ENCODE measurements at regions not wholly inside any gene's neighbourhood (a gene's known extent, or its start where the extent isn't known, plus 50 kb on each side); places are given as distances from the start of the nearest gene placed in this dataset.

DNA sequence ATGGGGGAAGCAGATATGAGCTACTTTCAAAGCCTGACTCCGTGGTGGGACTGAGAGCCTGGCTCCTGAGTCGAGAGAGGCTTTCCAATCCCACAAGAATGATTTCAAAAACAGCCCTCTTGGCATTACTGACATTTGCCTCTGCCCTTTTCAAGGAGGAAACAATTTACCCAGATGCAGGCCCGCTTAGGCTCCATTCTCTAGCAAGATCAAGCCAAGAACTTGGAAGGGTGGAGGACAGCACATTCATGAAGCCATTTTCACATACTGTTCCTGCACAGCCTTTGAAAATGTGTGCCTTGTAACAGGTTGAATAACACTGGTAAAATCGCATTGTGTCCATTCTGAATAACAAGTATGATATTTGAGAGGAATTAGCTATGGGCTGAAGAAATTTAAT is 58.2 kb upstream of the EED start:
- Histone ChIP-seq H4K20me1 (ENCODE audit: insufficient read depth) (no peaks in the 10 kb centered on the region), H3K4me3 (no peak overlapping the region), H2AFZ (peak overlapping the region; percentile 17; the same call in 1 of the 2 replicates), H3K27ac (no peak overlapping the region), H3F3A (ENCODE audit: insufficient read depth) (no peaks in the 10 kb centered on the region), H3K79me2 (ENCODE audit: insufficient read depth) (no peaks in the 10 kb centered on the region), H3K9me2 (ENCODE audit: insufficient read depth) (no peaks in the 10 kb centered on the region; the same call in 1 of the 2 replicates), H3K9me3 (ENCODE audit: low read depth) (no peaks in the 10 kb centered on the region), H3K4me1 (ENCODE audit: insufficient read depth) (no peaks in the 10 kb centered on the region), H3K36me3 (ENCODE audit: low read depth) (no peaks in the 10 kb centered on the region), H3K4me2 (ENCODE audit: unreplicated experiment) (no peak overlapping the region), H3K27me3 (replicated peaks; ENCODE audit: insufficient read depth) (no peaks in the 10 kb centered on the region), H3K9ac (no peak overlapping the region)
- 46 to 48% methylated on average over 4 of the region's 4 CpGs for WGBS, 2 experiments (ENCODE audit: low coverage in 1 of 2, low lambda C conversion rate in 2 of 2, missing lambda C conversion rate in 2 of 2)
- TF ChIP-seq EZH2phosphoT487 (IDR thresholded peaks at IDR 0.05; ENCODE audit: insufficient read depth, low read depth) (no peak), EZH2 (IDR thresholded peaks at IDR 0.05; ENCODE audit: insufficient read depth, poor library complexity, severe bottlenecking) (no peak)
- DNase-seq = no peak
- in situ Hi-C loops (cut with MboI) = no loop called here

DNA sequence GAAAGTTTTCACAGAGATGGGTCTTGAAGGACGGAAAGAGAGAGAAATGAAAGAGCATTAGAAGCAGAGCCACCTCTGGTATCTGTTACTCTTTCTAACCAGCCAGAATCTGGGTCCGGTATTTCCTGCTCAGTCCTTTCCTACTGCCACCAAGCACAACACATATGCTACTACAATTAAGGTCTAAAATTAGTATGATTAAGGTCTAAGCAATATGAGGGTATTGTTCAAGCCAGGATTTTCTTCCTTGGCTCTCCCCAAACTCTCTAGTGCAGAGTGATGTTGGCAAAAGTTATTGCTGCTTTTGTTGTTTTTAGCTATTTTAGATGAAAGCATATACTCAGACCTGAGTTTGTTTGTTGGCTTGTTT is 59.2 kb upstream of the EED start:
- H3K27ac ChIP-seq = no peak overlapping the region
- no peaks in the 10 kb centered on the region; the same call in 1 of the 2 replicates for H3K9me2 ChIP-seq (ENCODE audit: insufficient read depth)
- no peaks in the 10 kb centered on the region for H4K20me1 ChIP-seq (ENCODE audit: insufficient read depth)
- no peaks in the 10 kb centered on the region for H3K36me3 ChIP-seq (ENCODE audit: low read depth)
- in situ Hi-C loops (cut with MboI) = no loop called here
- H2AFZ ChIP-seq = no peak overlapping the region
- 38 to 55% methylated on average over 2 of the region's 2 CpGs for WGBS, 2 experiments (ENCODE audit: low coverage in 1 of 2, low lambda C conversion rate in 2 of 2, missing lambda C conversion rate in 2 of 2)
- no peaks in the 10 kb centered on the region for H3K9me3 ChIP-seq (ENCODE audit: low read depth)
- no peak overlapping the region for H3K4me2 ChIP-seq (ENCODE audit: unreplicated experiment)
- no peak overlapping the region for H3K9ac ChIP-seq
- H3K4me1 ChIP-seq (ENCODE audit: insufficient read depth) = no peaks in the 10 kb centered on the region
- H3K4me3 ChIP-seq = no peak overlapping the region
- no peak for DNase-seq
- no peaks in the 10 kb centered on the region for H3F3A ChIP-seq (ENCODE audit: insufficient read depth)
- H3K79me2 ChIP-seq (ENCODE audit: insufficient read depth) = no peaks in the 10 kb centered on the region
- no peaks in the 10 kb centered on the region for H3K27me3 ChIP-seq (replicated peaks; ENCODE audit: insufficient read depth)
- TF ChIP-seq EZH2phosphoT487 (IDR thresholded peaks at IDR 0.05; ENCODE audit: insufficient read depth, low read depth) (no peak), EZH2 (IDR thresholded peaks at IDR 0.05; ENCODE audit: insufficient read depth, poor library complexity, severe bottlenecking) (no peak)

DNA sequence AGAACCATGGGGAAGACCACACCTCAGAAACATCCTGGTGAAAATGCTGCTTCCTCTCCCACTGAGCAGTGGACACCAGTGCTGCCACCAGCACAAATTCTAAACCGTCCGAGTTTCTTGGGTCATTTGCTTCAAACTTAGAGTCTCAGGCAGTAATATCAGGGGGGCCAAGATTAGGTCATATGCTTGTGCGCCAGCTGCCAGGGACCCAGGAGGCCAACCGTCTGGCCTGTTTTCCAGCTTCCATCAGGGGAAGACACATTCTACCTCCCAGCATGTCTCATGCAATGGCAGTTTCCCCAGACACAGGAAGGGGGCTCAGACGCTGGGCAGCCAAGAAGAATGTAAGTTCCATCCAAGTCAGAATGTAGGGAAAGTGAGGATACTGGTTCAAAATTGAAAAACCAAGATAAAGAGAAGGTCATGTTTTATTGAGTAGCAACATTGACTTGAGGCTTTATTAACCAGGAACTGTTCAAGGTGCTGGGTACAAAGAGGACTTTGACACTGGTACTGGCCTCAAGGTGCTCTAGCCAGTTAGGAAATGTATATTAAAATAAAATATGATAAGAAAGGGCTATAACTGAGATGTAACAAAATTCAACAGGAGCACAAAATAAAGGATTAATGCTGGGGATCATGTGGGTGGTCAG is 59.7 kb upstream of the EED start:
- no peak overlapping the region for H2AFZ ChIP-seq
- H3K4me1 ChIP-seq (ENCODE audit: insufficient read depth) = no peaks in the 10 kb centered on the region
- H3K4me3 ChIP-seq = no peak overlapping the region
- no peak overlapping the region for H3K4me2 ChIP-seq (ENCODE audit: unreplicated experiment)
- no peak for DNase-seq
- no peak overlapping the region for H3K9ac ChIP-seq
- 90 to 95% methylated on average over 5 of the region's 5 CpGs for WGBS, 2 experiments (ENCODE audit: low coverage in 1 of 2, low lambda C conversion rate in 2 of 2, missing lambda C conversion rate in 2 of 2)
- H3K27me3 ChIP-seq (replicated peaks; ENCODE audit: insufficient read depth) = no peaks in the 10 kb centered on the region
- no peak overlapping the region for H3K27ac ChIP-seq
- no peaks in the 10 kb centered on the region for H3K36me3 ChIP-seq (ENCODE audit: low read depth)
- in situ Hi-C loops (cut with MboI) = no loop called here
- H3K9me3 ChIP-seq (ENCODE audit: low read depth) = no peaks in the 10 kb centered on the region
- no peaks in the 10 kb centered on the region for H3F3A ChIP-seq (ENCODE audit: insufficient read depth)
- TF ChIP-seq EZH2 (IDR thresholded peaks at IDR 0.05; ENCODE audit: insufficient read depth, poor library complexity, severe bottlenecking) = no peak
- no peak for TF ChIP-seq EZH2phosphoT487 (IDR thresholded peaks at IDR 0.05; ENCODE audit: insufficient read depth, low read depth)
- no peaks in the 10 kb centered on the region for H3K79me2 ChIP-seq (ENCODE audit: insufficient read depth)
- H4K20me1 ChIP-seq (ENCODE audit: insufficient read depth) = no peaks in the 10 kb centered on the region
- H3K9me2 ChIP-seq (ENCODE audit: insufficient read depth) = no peaks in the 10 kb centered on the region; the same call in 1 of the 2 replicates

DNA sequence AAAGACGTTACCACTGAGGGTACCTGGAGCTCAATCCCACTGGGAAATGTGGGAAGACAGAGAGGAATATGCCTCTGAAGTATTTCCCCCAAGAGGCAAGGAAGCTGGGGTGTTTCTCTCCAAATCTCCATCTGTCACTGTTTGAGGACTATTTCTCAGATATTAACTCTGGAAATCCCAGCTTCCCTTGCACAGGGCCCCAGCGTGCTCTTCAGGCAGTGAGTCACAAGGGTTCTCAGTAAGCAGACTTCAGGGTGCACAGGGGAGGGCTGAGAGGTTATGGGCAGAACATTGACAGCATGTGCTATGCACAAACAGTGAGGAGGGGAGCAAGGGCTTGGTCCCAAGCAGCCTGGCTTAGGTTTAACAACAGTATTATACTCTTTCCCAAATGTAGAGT is 60.9 kb upstream of the EED start:
- 70 to 78% methylated on average over 2 of the region's 2 CpGs for WGBS, 2 experiments (ENCODE audit: low coverage in 1 of 2, low lambda C conversion rate in 2 of 2, missing lambda C conversion rate in 2 of 2)
- Histone ChIP-seq H3K4me2 (ENCODE audit: unreplicated experiment) (no peak overlapping the region), H3K4me1 (ENCODE audit: insufficient read depth) (peaks cover 5% of the 10 kb centered on the region), H4K20me1 (ENCODE audit: insufficient read depth) (no peaks in the 10 kb centered on the region), H3K4me3 (no peak overlapping the region), H3F3A (ENCODE audit: insufficient read depth) (peaks cover 9% of the 10 kb centered on the region), H3K79me2 (ENCODE audit: insufficient read depth) (no peaks in the 10 kb centered on the region), H3K9me2 (ENCODE audit: insufficient read depth) (no peaks in the 10 kb centered on the region; the same call in 1 of the 2 replicates), H2AFZ (no peak overlapping the region), H3K9ac (no peak overlapping the region), H3K9me3 (ENCODE audit: low read depth) (no peaks in the 10 kb centered on the region), H3K36me3 (ENCODE audit: low read depth) (no peaks in the 10 kb centered on the region), H3K27ac (no peak overlapping the region), H3K27me3 (replicated peaks; ENCODE audit: insufficient read depth) (no peaks in the 10 kb centered on the region)
- in situ Hi-C loops (cut with MboI) = no loop called here
- peak; percentile 65 for DNase-seq
- TF ChIP-seq EZH2phosphoT487 (IDR thresholded peaks at IDR 0.05; ENCODE audit: insufficient read depth, low read depth) (no peak), EZH2 (IDR thresholded peaks at IDR 0.05; ENCODE audit: insufficient read depth, poor library complexity, severe bottlenecking) (no peak)
